ENCODE measurements at regions not wholly inside any gene's neighbourhood (a gene's known extent, or its start where the extent isn't known, plus 50 kb on each side); places are given as distances from the start of the nearest gene placed in this dataset.

- no peak for TF ChIP-seq POLR2A (IDR thresholded peaks at IDR 0.05)
- no peak for TF ChIP-seq CTCF (IDR thresholded peaks at IDR 0.05 in 4 of 5, conservative IDR thresholded peaks at IDR 0.05 in 1 of 5)
Observed at GRCh38 chr12:41736436-41736835, 408.2 kb downstream of the GXYLT1 start.

Data from gastrocnemius medialis (tissue), 4 donors.